ENCODE measurements at regions not wholly inside any gene's neighbourhood (a gene's known extent, or its start where the extent isn't known, plus 50 kb on each side); places are given as distances from the start of the nearest gene placed in this dataset.

- H3K36me3 Mint-ChIP-seq (ENCODE audit: low read depth, unreplicated experiment) = no peaks in the 10 kb centered on the region
- no peak overlapping the region for H3K27ac Mint-ChIP-seq (ENCODE audit: unreplicated experiment)
- TF ChIP-seq CTCF (IDR thresholded peaks at IDR 0.05; ENCODE audit: unreplicated experiment) = no peak
- no peak overlapping the region for H3K4me3 Mint-ChIP-seq (ENCODE audit: unreplicated experiment)
- H3K9me3 Mint-ChIP-seq (ENCODE audit: unreplicated experiment) = no peaks in the 10 kb centered on the region
- no peak for DNase-seq (ENCODE audit: low spot score)
- H3K4me1 Mint-ChIP-seq (ENCODE audit: unreplicated experiment) = no peaks in the 10 kb centered on the region
- H3K27me3 Mint-ChIP-seq (ENCODE audit: unreplicated experiment) = no peaks in the 10 kb centered on the region
These were observed 236.7 kb downstream of the SLC7A11 start for GRCh38 chr4:138005486-138005885.

- Mint-ChIP-seq H3K9me3 (ENCODE audit: unreplicated experiment) (no peaks in the 10 kb centered on the region), H3K36me3 (ENCODE audit: low read depth, unreplicated experiment) (no peaks in the 10 kb centered on the region), H3K27me3 (ENCODE audit: unreplicated experiment) (no peaks in the 10 kb centered on the region), H3K27ac (ENCODE audit: unreplicated experiment) (no peak overlapping the region), H3K4me1 (ENCODE audit: unreplicated experiment) (no peaks in the 10 kb centered on the region), H3K4me3 (ENCODE audit: unreplicated experiment) (no peak overlapping the region)
- TF ChIP-seq CTCF (IDR thresholded peaks at IDR 0.05; ENCODE audit: unreplicated experiment) = no peak
- no peak for DNase-seq (ENCODE audit: low spot score)
These were observed 238.9 kb downstream of the SLC7A11 start for GRCh38 chr4:138003248-138003647.

- no peaks in the 10 kb centered on the region for H3K9me3 Mint-ChIP-seq (ENCODE audit: unreplicated experiment)
These were observed 243.3 kb downstream of the SLC7A11 start for GRCh38 chr4:137998666-137999429.

GRCh38 chr4:137997496-137997895 is 244.7 kb downstream of the SLC7A11 start:
- no peak for TF ChIP-seq CTCF (IDR thresholded peaks at IDR 0.05; ENCODE audit: unreplicated experiment)
- Mint-ChIP-seq H3K27me3 (ENCODE audit: unreplicated experiment) (no peaks in the 10 kb centered on the region), H3K27ac (ENCODE audit: unreplicated experiment) (no peak overlapping the region), H3K4me3 (ENCODE audit: unreplicated experiment) (no peak overlapping the region), H3K36me3 (ENCODE audit: low read depth, unreplicated experiment) (no peaks in the 10 kb centered on the region), H3K9me3 (ENCODE audit: unreplicated experiment) (no peaks in the 10 kb centered on the region), H3K4me1 (ENCODE audit: unreplicated experiment) (no peaks in the 10 kb centered on the region)
- no peak for DNase-seq (ENCODE audit: low spot score)

More at GRCh38 chr4:137998666-137999429, 243.3 kb downstream of the SLC7A11 start:
- DNase-seq (ENCODE audit: low spot score) = no peak
- Mint-ChIP-seq H3K4me1 (ENCODE audit: unreplicated experiment) (no peaks in the 10 kb centered on the region), H3K36me3 (ENCODE audit: low read depth, unreplicated experiment) (no peaks in the 10 kb centered on the region), H3K4me3 (ENCODE audit: unreplicated experiment) (no peak overlapping the region), H3K27ac (ENCODE audit: unreplicated experiment) (no peak overlapping the region), H3K27me3 (ENCODE audit: unreplicated experiment) (no peaks in the 10 kb centered on the region)
- TF ChIP-seq CTCF (IDR thresholded peaks at IDR 0.05; ENCODE audit: unreplicated experiment) = no peak

GRCh38 chr4:137994853-137995252 is 247.3 kb downstream of the SLC7A11 start:
- Mint-ChIP-seq H3K9me3 (ENCODE audit: unreplicated experiment) (no peaks in the 10 kb centered on the region), H3K4me1 (ENCODE audit: unreplicated experiment) (no peaks in the 10 kb centered on the region), H3K36me3 (ENCODE audit: low read depth, unreplicated experiment) (no peaks in the 10 kb centered on the region), H3K27me3 (ENCODE audit: unreplicated experiment) (no peaks in the 10 kb centered on the region), H3K27ac (ENCODE audit: unreplicated experiment) (no peak overlapping the region), H3K4me3 (ENCODE audit: unreplicated experiment) (no peak overlapping the region)
- TF ChIP-seq CTCF (IDR thresholded peaks at IDR 0.05; ENCODE audit: unreplicated experiment) = no peak
- DNase-seq (ENCODE audit: low spot score) = no peak
